ENCODE measurements at regions not wholly inside any gene's neighbourhood (a gene's known extent, or its start where the extent isn't known, plus 50 kb on each side); places are given as distances from the start of the nearest gene placed in this dataset.

DNA sequence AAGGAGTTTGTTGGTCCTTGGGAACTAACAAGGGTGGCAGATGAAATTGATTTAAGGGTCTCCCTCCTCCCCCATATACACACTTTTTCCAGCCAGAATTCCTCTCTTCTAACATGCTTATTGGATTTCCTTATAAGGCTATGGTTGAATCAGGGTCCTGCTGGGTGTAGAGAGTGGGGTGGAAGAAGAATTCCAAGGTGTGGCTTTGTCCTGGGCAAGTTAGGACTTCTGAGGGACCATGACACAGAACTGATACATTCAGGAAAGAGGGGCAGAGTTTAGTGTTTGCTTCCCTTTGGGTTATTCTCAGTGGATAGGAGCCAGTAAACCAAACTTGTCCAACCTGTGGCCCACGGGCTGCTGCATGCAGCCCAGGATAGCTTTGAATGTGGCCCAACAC is 116.5 kb downstream of the SNX18 start:
- no peaks in the 10 kb centered on the region for H3K27me3 ChIP-seq (ENCODE audit: low read length)
- no peaks in the 10 kb centered on the region for H3K9me3 ChIP-seq (ENCODE audit: low read length)
- intact Hi-C loops (cut with micrococcal nuclease), result no loop called here
- no peaks in the 10 kb centered on the region for H4K20me1 ChIP-seq (ENCODE audit: low read length)
- no TSS peak for BruUV-seq (replicated peaks)
- H3K27ac ChIP-seq (ENCODE audit: low read length), result no peak overlapping the region
- DNase-seq (peak; percentile 8), ATAC-seq (no peak)
- no peak overlapping the region for H2AFZ ChIP-seq (ENCODE audit: low read length)
- no peaks in the 10 kb centered on the region for H3K36me3 ChIP-seq (ENCODE audit: low read depth, low read length)
- H3F3A ChIP-seq (ENCODE audit: low read length, unreplicated experiment), result no peaks in the 10 kb centered on the region
- no peak overlapping the region for H3K9ac ChIP-seq (ENCODE audit: low read length)
- H3K4me2 ChIP-seq (ENCODE audit: low read length), result no peak overlapping the region
- H3K4me1 ChIP-seq (ENCODE audit: insufficient read depth, low read length), result 0 out of 2 replicates have a peak, but pooled peaks cover 8% of the 10 kb centered on the region
- no peak for TF ChIP-seq EZH2phosphoT487 (IDR thresholded peaks at IDR 0.05; ENCODE audit: borderline replicate concordance, low read length)
- TF ChIP-seq EZH2 (IDR thresholded peaks at IDR 0.05; ENCODE audit: low read length, unreplicated experiment), result no peak
- TF ChIP-seq, protein P1, sequence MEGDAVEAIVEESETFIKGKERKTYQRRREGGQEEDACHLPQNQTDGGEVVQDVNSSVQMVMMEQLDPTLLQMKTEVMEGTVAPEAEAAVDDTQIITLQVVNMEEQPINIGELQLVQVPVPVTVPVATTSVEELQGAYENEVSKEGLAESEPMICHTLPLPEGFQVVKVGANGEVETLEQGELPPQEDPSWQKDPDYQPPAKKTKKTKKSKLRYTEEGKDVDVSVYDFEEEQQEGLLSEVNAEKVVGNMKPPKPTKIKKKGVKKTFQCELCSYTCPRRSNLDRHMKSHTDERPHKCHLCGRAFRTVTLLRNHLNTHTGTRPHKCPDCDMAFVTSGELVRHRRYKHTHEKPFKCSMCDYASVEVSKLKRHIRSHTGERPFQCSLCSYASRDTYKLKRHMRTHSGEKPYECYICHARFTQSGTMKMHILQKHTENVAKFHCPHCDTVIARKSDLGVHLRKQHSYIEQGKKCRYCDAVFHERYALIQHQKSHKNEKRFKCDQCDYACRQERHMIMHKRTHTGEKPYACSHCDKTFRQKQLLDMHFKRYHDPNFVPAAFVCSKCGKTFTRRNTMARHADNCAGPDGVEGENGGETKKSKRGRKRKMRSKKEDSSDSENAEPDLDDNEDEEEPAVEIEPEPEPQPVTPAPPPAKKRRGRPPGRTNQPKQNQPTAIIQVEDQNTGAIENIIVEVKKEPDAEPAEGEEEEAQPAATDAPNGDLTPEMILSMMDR (conservative IDR thresholded peaks at IDR 0.05; ENCODE audit: low read depth, low read length), result no peak
- CTCF ChIA-PET, result no interaction called here
- H3K9me2 ChIP-seq (replicated peaks; ENCODE audit: low read length), result no peaks in the 10 kb centered on the region
- POLR2A ChIA-PET (ENCODE audit: unreplicated experiment), result no interaction called here
- no peaks in the 10 kb centered on the region for H3K79me2 ChIP-seq (ENCODE audit: low read length)
- H3K4me3 ChIP-seq (ENCODE audit: low read length), result no peak overlapping the region

DNA sequence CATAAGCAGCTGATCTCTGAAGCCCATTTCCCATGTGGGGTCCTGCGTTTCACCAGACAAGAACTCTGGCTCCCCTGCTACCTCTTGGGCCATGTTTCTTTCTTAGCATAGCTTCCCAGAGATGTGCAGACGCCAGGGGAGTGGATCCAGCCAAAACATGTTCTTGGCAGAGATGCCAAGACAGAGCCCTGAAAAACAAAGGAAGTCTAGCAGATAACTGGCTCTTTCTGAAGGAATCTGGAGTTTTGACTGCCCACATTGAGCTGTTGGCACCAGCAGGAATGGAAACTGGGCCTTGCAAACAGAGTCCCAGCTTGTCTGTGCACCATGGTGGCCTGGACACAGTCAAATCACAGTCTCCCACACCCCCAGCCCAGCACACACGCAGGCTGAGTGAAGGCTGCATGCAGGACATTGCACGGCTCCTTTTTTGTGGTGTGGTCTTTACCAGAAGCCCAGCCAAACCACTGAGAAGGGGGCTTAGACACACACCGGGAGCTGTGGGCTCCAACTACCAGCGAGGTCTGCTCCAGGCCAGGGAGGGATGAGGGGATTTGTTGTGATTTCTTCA is 114.7 kb downstream of the SNX18 start:
- intact Hi-C loops (cut with micrococcal nuclease), result no loop called here
- POLR2A ChIA-PET (ENCODE audit: unreplicated experiment), result no interaction called here
- no peaks in the 10 kb centered on the region for H3F3A ChIP-seq (ENCODE audit: low read length, unreplicated experiment)

More for the DNA sequence above, 114.7 kb downstream of the SNX18 start:
- TF ChIP-seq EZH2phosphoT487 (IDR thresholded peaks at IDR 0.05; ENCODE audit: borderline replicate concordance, low read length) (no peak), EZH2 (IDR thresholded peaks at IDR 0.05; ENCODE audit: low read length, unreplicated experiment) (no peak)
- TF ChIP-seq, protein P1 (conservative IDR thresholded peaks at IDR 0.05; ENCODE audit: low read depth, low read length), result no peak
- CTCF ChIA-PET, result no interaction called here
- ATAC-seq (no peak), DNase-seq (no peak)
- H2AFZ ChIP-seq (ENCODE audit: low read length), result no peak overlapping the region
- no peaks in the 10 kb centered on the region for H4K20me1 ChIP-seq (ENCODE audit: low read length)
- no peak overlapping the region for H3K4me2 ChIP-seq (ENCODE audit: low read length)
- no peak overlapping the region for H3K27ac ChIP-seq (ENCODE audit: low read length)
- H3K4me3 ChIP-seq (ENCODE audit: low read length), result no peak overlapping the region
- BruUV-seq (replicated peaks), result no TSS peak
- no peaks in the 10 kb centered on the region for H3K4me1 ChIP-seq (ENCODE audit: insufficient read depth, low read length)
- H3K9ac ChIP-seq (ENCODE audit: low read length), result no peak overlapping the region
- no peaks in the 10 kb centered on the region for H3K9me2 ChIP-seq (replicated peaks; ENCODE audit: low read length)
- H3K9me3 ChIP-seq (ENCODE audit: low read length), result no peaks in the 10 kb centered on the region
- H3K27me3 ChIP-seq (ENCODE audit: low read length), result no peaks in the 10 kb centered on the region
- no peaks in the 10 kb centered on the region for H3K79me2 ChIP-seq (ENCODE audit: low read length)
- no peaks in the 10 kb centered on the region for H3K36me3 ChIP-seq (ENCODE audit: low read depth, low read length)
